Mesothelial cell of epicardium (in vitro differentiated cells): ENCODE measurements at regions not wholly inside any gene's neighbourhood (a gene's known extent, or its start where the extent isn't known, plus 50 kb on each side); places are given as distances from the start of the nearest gene placed in this dataset.
A peak's percentile ranks its signal among the peaks of the same experiment; 100 is the strongest.
"Not testable (repeated sequence)": the region's sequence is repeated elsewhere in the genome, so short reads cannot be mapped to it uniquely, and the experiment has no call there.

ENCODE experiments used
- DNase-seq, 2 experiments: peaks; one replicate each; pipeline ENCODE4 v3.0.0; 2021; ENCODE audit warnings: low spot score in 2 of 2; ENCODE audit not compliant: unreplicated experiment in 2 of 2
- H3K27ac Mint-ChIP-seq: 2 replicates; pipeline ENCODE4 v1.8.0; 2021; ENCODE audit warnings: mixed read lengths
- H3K27me3 Mint-ChIP-seq: 2 replicates; pipeline ENCODE4 v1.8.0; 2021; ENCODE audit warnings: low read depth, mixed read lengths
- H3K36me3 Mint-ChIP-seq: 2 replicates; pipeline ENCODE4 v1.8.0; 2021; ENCODE audit warnings: mixed read lengths
- H3K4me1 Mint-ChIP-seq: 2 replicates; pipeline ENCODE4 v1.8.0; 2021; ENCODE audit warnings: mixed read lengths
- H3K4me3 Mint-ChIP-seq: 2 replicates; pipeline ENCODE4 v1.8.0; 2021; ENCODE audit warnings: mild to moderate bottlenecking, moderate library complexity, mixed read lengths
- H3K9me3 Mint-ChIP-seq: 2 replicates; pipeline ENCODE4 v1.8.0; 2021; ENCODE audit warnings: mixed read lengths
- TF ChIP-seq, protein P1 (sequence below): fragments of 200-600 bp; sonication (generic); IDR thresholded peaks from one replicate; pipeline ENCODE4 v1.5.0; 2021; ENCODE audit warnings: antibody characterized with exemption; ENCODE audit not compliant: unreplicated experiment

DNA sequence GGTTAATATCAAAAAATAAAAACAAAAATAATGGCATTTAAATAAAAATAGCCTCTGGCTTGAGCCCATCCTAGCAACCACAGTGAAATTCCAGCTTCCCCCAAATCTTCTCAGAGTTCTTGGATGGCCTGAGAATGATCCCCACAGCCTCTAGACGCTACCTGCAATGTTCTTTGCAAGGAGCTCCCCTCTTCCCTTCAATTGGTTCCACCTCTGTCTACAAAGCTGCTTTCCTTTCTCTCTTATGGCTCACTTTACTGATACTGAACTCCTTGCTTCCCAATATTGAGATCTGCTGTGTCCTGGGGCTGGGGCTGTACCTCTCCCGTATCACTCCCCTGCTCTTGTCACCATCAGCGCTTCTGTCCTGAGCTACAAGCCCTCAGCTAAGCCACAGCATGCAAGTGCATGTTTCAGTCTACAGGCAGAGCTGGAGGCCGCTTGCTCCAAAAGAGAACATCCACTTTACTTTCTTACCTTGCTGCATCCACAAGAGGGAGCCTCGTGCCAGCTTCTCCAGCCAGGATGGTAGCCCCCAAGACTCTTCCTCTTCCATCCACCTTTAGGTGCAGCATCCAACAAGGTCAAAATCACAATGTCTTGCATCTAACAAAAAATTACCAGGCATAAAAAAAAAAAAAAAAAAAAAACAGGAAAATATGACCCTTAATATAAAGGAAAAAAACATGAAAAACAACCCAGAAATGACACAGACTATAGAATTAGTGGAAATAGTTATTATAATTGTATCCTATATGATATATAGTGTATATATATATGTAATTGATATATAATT, 57.4 kb upstream of the PRSS3 start:
- Mint-ChIP-seq H3K36me3 (no peaks in the 10 kb centered on the region), H3K4me1 (peaks cover 5% of the 10 kb centered on the region), H3K4me3 (no peak overlapping the region), H3K27ac (no peak overlapping the region), H3K9me3 (peaks cover 6% of the 10 kb centered on the region), H3K27me3 (peaks cover 8% of the 10 kb centered on the region)
- DNase-seq, result peak in 1 of 2 experiments; percentile 51
- TF ChIP-seq, protein P1, sequence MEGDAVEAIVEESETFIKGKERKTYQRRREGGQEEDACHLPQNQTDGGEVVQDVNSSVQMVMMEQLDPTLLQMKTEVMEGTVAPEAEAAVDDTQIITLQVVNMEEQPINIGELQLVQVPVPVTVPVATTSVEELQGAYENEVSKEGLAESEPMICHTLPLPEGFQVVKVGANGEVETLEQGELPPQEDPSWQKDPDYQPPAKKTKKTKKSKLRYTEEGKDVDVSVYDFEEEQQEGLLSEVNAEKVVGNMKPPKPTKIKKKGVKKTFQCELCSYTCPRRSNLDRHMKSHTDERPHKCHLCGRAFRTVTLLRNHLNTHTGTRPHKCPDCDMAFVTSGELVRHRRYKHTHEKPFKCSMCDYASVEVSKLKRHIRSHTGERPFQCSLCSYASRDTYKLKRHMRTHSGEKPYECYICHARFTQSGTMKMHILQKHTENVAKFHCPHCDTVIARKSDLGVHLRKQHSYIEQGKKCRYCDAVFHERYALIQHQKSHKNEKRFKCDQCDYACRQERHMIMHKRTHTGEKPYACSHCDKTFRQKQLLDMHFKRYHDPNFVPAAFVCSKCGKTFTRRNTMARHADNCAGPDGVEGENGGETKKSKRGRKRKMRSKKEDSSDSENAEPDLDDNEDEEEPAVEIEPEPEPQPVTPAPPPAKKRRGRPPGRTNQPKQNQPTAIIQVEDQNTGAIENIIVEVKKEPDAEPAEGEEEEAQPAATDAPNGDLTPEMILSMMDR, result no peak

DNA sequence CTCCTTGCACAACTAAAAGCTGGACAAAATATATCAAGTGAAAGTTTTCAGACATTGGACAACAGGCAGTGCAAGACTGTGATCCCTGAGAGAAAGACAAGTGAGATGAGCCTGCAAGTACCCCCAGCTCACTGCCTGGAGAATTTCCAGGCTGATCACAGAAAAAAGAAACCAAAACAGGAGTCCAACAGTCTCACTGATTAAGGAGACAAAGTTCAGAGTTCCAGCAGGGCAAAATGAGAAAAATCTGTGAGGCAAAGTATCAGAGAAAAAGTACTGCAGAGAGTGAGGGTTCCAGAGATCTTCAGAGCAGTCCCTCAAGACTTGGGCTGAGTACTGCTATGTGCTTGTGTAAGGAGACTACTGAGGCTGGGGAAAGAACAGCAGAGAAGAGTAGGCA, 56.0 kb upstream of the PRSS3 start:
- peaks cover 14% of the 10 kb centered on the region for H3K9me3 Mint-ChIP-seq
- no peak overlapping the region for H3K27ac Mint-ChIP-seq
- TF ChIP-seq, protein P1, result no peak

GRCh38 chr9:33740075-33740474, 55.3 kb upstream of the PRSS3 start:
- peaks cover 8% of the 10 kb centered on the region for H3K27me3 Mint-ChIP-seq
- H3K9me3 Mint-ChIP-seq, result peaks cover 14% of the 10 kb centered on the region
- TF ChIP-seq, protein P1, result no peak
- DNase-seq, result no peak
- H3K36me3 Mint-ChIP-seq, result no peaks in the 10 kb centered on the region
- no peak overlapping the region for H3K27ac Mint-ChIP-seq
- H3K4me1 Mint-ChIP-seq, result no peaks in the 10 kb centered on the region
- no peak overlapping the region for H3K4me3 Mint-ChIP-seq

More for the DNA sequence above, 56.0 kb upstream of the PRSS3 start:
- Mint-ChIP-seq H3K4me3 (no peak overlapping the region), H3K4me1 (no peaks in the 10 kb centered on the region), H3K27me3 (peaks cover 8% of the 10 kb centered on the region), H3K36me3 (no peaks in the 10 kb centered on the region)
- no peak for DNase-seq

GRCh38 chr9:33740958-33741357, 54.4 kb upstream of the PRSS3 start:
- not testable (repeated sequence) for H3K4me1 Mint-ChIP-seq, DNase-seq, H3K36me3 Mint-ChIP-seq, H3K27ac Mint-ChIP-seq, H3K4me3 Mint-ChIP-seq
- H3K27me3 Mint-ChIP-seq, result peaks cover 14% of the 10 kb centered on the region
- peaks cover 14% of the 10 kb centered on the region for H3K9me3 Mint-ChIP-seq

DNA sequence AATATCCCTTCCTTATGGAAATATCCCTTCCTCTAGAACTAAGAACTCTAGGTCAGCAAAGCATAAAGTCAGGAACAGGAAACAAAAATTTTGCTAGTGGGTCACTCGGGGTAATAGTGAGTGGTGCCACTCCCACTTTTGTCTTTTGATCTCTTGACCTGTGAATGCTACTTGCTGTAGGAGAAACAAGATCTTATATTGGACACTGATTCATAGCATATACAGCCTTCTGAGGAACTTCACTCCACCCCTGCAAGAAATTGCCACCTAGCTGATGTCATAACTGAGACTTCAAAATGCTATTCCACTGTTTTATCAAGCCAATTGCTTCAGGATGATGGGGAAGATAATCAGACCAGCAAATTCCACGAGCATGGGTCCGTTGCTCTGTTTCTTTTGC, 53.3 kb upstream of the PRSS3 start:
- no peak for DNase-seq
- TF ChIP-seq, protein P1, result no peak
- H3K4me1 Mint-ChIP-seq, result no peaks in the 10 kb centered on the region
- H3K9me3 Mint-ChIP-seq, result peaks cover 14% of the 10 kb centered on the region
- H3K36me3 Mint-ChIP-seq, result no peaks in the 10 kb centered on the region
- H3K27me3 Mint-ChIP-seq, result peaks cover 20% of the 10 kb centered on the region
- no peak overlapping the region for H3K27ac Mint-ChIP-seq
- H3K4me3 Mint-ChIP-seq, result no peak overlapping the region

DNA sequence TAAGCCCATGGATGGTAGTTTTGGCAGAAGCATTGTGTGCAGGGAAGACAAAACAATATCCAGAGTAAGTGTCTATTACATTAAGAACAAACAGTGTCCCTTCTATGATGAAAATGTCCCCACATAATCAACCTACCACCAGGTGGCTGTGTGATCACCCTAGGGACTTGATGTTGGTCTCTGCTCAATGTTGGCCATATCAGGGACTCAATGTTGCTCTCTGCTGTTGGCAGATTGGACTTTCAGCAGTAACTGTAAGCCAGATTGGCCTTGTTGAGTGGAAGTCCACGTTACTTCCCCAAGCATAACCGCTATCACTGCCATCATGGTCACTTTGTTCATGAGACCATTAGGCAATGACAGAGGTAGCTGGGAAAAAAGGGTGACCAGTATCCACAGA, 52.8 kb upstream of the PRSS3 start:
- H3K36me3 Mint-ChIP-seq, result no peaks in the 10 kb centered on the region
- H3K4me3 Mint-ChIP-seq, result no peak overlapping the region
- H3K27me3 Mint-ChIP-seq, result peaks cover 20% of the 10 kb centered on the region
- peaks cover 14% of the 10 kb centered on the region for H3K9me3 Mint-ChIP-seq
- TF ChIP-seq, protein P1, result no peak
- H3K4me1 Mint-ChIP-seq, result no peaks in the 10 kb centered on the region
- no peak overlapping the region for H3K27ac Mint-ChIP-seq
- DNase-seq, result no peak
